Fibroblast of mammary gland (primary cell): ENCODE measurements at regions not wholly inside any gene's neighbourhood (a gene's known extent, or its start where the extent isn't known, plus 50 kb on each side); places are given as distances from the start of the nearest gene placed in this dataset.
"Not testable (repeated sequence)": the region's sequence is repeated elsewhere in the genome, so short reads cannot be mapped to it uniquely, and the experiment has no call there.

Source experiments
- DNase-seq: peaks from one replicate; pipeline ENCODE4 v3.0.0-alpha.2; 2010; ENCODE audit warnings: low read depth
- H3K4me3 ChIP-seq: 2 replicates; pipeline ENCODE4 v1.5.1; 2011; ENCODE audit warnings: low read depth, mild to moderate bottlenecking, low read length, moderate library complexity; ENCODE audit not compliant: control insufficient read depth
- TF ChIP-seq, protein P1 (sequence below): conservative IDR thresholded peaks from 2 replicates; pipeline ENCODE4 v1.5.1; 2011; ENCODE audit warnings: low read depth, low read length, inconsistent platforms; ENCODE audit not compliant: control insufficient read depth, insufficient read depth

GRCh38 chr16:26601335-26601734 lies 465.4 kb upstream of the C16orf82 start:
- no peak for DNase-seq
- TF ChIP-seq, protein P1, sequence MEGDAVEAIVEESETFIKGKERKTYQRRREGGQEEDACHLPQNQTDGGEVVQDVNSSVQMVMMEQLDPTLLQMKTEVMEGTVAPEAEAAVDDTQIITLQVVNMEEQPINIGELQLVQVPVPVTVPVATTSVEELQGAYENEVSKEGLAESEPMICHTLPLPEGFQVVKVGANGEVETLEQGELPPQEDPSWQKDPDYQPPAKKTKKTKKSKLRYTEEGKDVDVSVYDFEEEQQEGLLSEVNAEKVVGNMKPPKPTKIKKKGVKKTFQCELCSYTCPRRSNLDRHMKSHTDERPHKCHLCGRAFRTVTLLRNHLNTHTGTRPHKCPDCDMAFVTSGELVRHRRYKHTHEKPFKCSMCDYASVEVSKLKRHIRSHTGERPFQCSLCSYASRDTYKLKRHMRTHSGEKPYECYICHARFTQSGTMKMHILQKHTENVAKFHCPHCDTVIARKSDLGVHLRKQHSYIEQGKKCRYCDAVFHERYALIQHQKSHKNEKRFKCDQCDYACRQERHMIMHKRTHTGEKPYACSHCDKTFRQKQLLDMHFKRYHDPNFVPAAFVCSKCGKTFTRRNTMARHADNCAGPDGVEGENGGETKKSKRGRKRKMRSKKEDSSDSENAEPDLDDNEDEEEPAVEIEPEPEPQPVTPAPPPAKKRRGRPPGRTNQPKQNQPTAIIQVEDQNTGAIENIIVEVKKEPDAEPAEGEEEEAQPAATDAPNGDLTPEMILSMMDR = no peak
- no peak overlapping the region for H3K4me3 ChIP-seq

- no peak for DNase-seq
- no peak overlapping the region for H3K4me3 ChIP-seq
- TF ChIP-seq, protein P1 = no peak
Observed at GRCh38 chr16:26605626-26606271, 461.0 kb upstream of the C16orf82 start.

- no peak for DNase-seq
- H3K4me3 ChIP-seq = no peak overlapping the region
- TF ChIP-seq, protein P1 = no peak
Observed at GRCh38 chr16:26606381-26607150, 460.2 kb upstream of the C16orf82 start.

DNA sequence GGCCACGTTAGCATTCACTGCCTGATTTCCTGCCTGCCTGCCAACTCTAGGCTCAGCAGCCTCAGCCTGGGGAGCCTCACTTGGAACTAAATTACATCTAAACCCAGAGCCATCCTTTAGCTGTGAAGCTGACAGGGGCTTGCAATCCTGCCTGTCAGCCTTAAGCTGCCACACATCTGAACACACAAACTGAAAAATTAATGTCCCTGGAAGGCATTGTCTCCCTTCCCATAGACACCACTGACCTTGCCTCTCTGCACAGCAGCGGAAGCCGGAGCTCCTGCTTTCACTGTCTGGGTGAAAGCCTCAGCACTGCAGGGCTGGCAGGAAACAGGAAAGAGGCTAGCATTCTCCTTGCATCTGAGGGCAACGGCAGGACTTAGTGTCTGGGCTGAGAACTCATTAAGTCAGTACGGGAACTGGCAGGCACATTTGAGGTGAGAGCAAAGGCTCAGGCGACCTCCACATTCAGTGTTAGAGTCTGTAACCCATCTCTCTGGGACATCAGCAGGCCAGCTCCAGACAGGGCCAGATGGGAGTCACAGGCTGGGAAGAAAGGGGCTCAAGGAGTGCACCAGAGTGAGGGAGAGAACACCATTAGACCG lies 452.4 kb upstream of the C16orf82 start:
- no peak for DNase-seq
- no peak overlapping the region for H3K4me3 ChIP-seq
- TF ChIP-seq, protein P1 = no peak

- TF ChIP-seq, protein P1 = no peak
- no peak for DNase-seq
- H3K4me3 ChIP-seq = no peak overlapping the region
Observed at GRCh38 chr16:26623442-26623841, 443.3 kb upstream of the C16orf82 start.

DNA sequence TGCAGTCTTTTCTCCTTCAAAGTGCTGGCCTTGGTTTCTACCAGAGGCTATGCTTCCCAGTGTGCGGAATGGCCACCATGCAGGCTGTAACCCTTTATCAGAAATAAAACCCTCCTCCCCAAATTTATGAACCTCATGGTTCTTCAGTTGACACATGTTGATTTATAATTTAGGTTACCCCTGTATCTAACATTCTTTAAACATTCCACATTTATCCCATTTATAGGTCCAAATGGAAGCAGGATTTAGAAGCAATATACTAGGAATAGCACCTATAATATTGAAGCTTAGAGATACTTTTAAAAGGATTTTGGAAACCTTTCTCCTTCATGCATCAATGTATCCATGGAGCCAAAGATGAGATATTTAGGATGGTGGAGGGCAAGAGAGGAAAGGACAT lies 438.8 kb upstream of the C16orf82 start:
- no peak overlapping the region for H3K4me3 ChIP-seq
- TF ChIP-seq, protein P1 = no peak
- no peak for DNase-seq

GRCh38 chr16:26631365-26631764 lies 435.4 kb upstream of the C16orf82 start:
- H3K4me3 ChIP-seq, DNase-seq: not testable (repeated sequence)
